HEK293T (cell line): ENCODE measurements at regions not wholly inside any gene's neighbourhood (a gene's known extent, or its start where the extent isn't known, plus 50 kb on each side); places are given as distances from the start of the nearest gene placed in this dataset.

Experiments
- ARNT ChIP-seq: fragments of 450-650 bp; IDR thresholded peaks from 2 replicates; pipeline ENCODE4 v1.6.1; 2017; ENCODE audit warnings: mild to moderate bottlenecking
- CTBP1 ChIP-seq: fragments of 450-650 bp; IDR thresholded peaks from 2 replicates; pipeline ENCODE4 v1.6.1; 2016; ENCODE audit warnings: borderline replicate concordance
- FOXK2 ChIP-seq: fragments of 450-650 bp; IDR thresholded peaks from 2 replicates; pipeline ENCODE4 v1.6.1; 2016; ENCODE audit warnings: mild to moderate bottlenecking
- FOXM1 ChIP-seq: fragments of 450-650 bp; IDR thresholded peaks from 2 replicates; pipeline ENCODE4 v1.6.1; 2017; ENCODE audit warnings: mild to moderate bottlenecking, borderline replicate concordance

GRCh38 chr2:37774976-37775907 lies 103.8 kb upstream of the CDC42EP3 start:
- no peak for TF ChIP-seq ARNT
- no peak for TF ChIP-seq FOXK2
- TF ChIP-seq FOXM1, result no peak
- no peak for TF ChIP-seq CTBP1
